Panc1 (cell line): ENCODE measurements at regions not wholly inside any gene's neighbourhood (a gene's known extent, or its start where the extent isn't known, plus 50 kb on each side); places are given as distances from the start of the nearest gene placed in this dataset.

Experiments used
- CTCF ChIP-seq: fragments of 450-650 bp; IDR thresholded peaks from 2 replicates; pipeline ENCODE4 v1.5.1; 2017; ENCODE audit warnings: mild to moderate bottlenecking
- POLR2AphosphoS5 ChIP-seq: IDR thresholded peaks from 2 replicates; pipeline ENCODE4 v1.6.1; 2012; ENCODE audit warnings: mild to moderate bottlenecking, low read depth, low read length, moderate library complexity
- REST ChIP-seq, 2 experiments: IDR thresholded peaks; 2 replicates each; pipeline ENCODE4 v1.6.1; 2011 to 2012; ENCODE audit warnings: low read depth in 2 of 2, control low read depth in 1 of 2, low read length in 1 of 2, mild to moderate bottlenecking in 1 of 2, moderate library complexity in 1 of 2; ENCODE audit not compliant: insufficient read depth in 1 of 2
- TCF7L2 ChIP-seq: IDR thresholded peaks from 2 replicates; pipeline ENCODE4 v1.6.1; 2011; ENCODE audit warnings: mild to moderate bottlenecking, low read depth, low read length, inconsistent platforms

GRCh38 chr4:42761804-42762203, 104.9 kb upstream of the ATP8A1 start:
- TF ChIP-seq CTCF (no peak), POLR2AphosphoS5 (no peak), TCF7L2 (no peak), REST (IDR thresholded peaks at IDR 0.05; ENCODE audit: insufficient read depth in 1 of 2, low read depth in 2 of 2, low read length in 1 of 2) (no peak)
